HEK293T (cell line): ENCODE measurements at regions not wholly inside any gene's neighbourhood (a gene's known extent, or its start where the extent isn't known, plus 50 kb on each side); places are given as distances from the start of the nearest gene placed in this dataset.

Experiments used
- BHLHE40 ChIP-seq: fragments of 450-650 bp; IDR thresholded peaks from 2 replicates; pipeline ENCODE4 v1.6.1; 2016; ENCODE audit warnings: mild to moderate bottlenecking, moderate library complexity, borderline replicate concordance
- ELF4 ChIP-seq: fragments of 450-650 bp; IDR thresholded peaks from 2 replicates; pipeline ENCODE4 v1.6.1; 2017; ENCODE audit warnings: antibody characterized with exemption
- FOXA1 ChIP-seq: fragments of 450-650 bp; IDR thresholded peaks from 2 replicates; pipeline ENCODE4 v1.6.1; 2016; ENCODE audit warnings: mild to moderate bottlenecking
- FOXK2 ChIP-seq: fragments of 450-650 bp; IDR thresholded peaks from 2 replicates; pipeline ENCODE4 v1.6.1; 2016; ENCODE audit warnings: mild to moderate bottlenecking
- FOXM1 ChIP-seq: fragments of 450-650 bp; IDR thresholded peaks from 2 replicates; pipeline ENCODE4 v1.6.1; 2017; ENCODE audit warnings: mild to moderate bottlenecking, borderline replicate concordance
- LEF1 ChIP-seq: fragments of 450-650 bp; IDR thresholded peaks from 2 replicates; pipeline ENCODE4 v1.6.1; 2017; ENCODE audit warnings: mild to moderate bottlenecking, borderline replicate concordance
- SP1 ChIP-seq: fragments of 450-650 bp; IDR thresholded peaks from 2 replicates; pipeline ENCODE4 v1.6.1; 2017
- SUZ12 ChIP-seq: fragments of 450-650 bp; IDR thresholded peaks from 2 replicates; pipeline ENCODE4 v1.6.1; 2016; ENCODE audit warnings: mild to moderate bottlenecking
- TARDBP ChIP-seq: fragments of 450-650 bp; IDR thresholded peaks from 2 replicates; pipeline ENCODE4 v1.6.1; 2016
- TF ChIP-seq, protein P1 (sequence below): fragments of 450-650 bp; IDR thresholded peaks from 2 replicates; pipeline ENCODE4 v1.6.1; 2016

DNA sequence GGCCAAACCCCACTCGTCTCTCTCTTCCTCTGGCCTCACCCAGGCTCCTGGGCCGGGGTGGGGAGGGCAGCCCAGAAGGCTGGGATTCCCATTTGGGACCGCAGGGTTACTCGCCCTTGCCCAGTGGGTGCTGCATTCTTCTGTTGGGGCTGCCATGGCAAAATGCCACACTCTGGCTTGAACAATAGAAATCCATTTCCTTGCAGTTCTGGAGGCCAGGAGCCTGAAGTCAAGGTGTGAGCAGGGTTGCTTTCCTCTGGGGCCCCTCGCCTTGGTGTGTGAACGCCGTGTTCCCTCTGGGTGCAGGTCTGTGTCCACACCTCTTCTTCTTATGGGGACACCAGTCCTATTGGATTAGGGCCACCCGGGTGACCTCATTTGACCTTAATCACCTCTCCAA lies 105.8 kb upstream of the GSE1 start:
- TF ChIP-seq SP1 (no peak), ELF4 (no peak), TARDBP (no peak), FOXM1 (no peak), FOXA1 (no peak), LEF1 (no peak), SUZ12 (no peak), FOXK2 (no peak), BHLHE40 (no peak)
- TF ChIP-seq, protein P1, sequence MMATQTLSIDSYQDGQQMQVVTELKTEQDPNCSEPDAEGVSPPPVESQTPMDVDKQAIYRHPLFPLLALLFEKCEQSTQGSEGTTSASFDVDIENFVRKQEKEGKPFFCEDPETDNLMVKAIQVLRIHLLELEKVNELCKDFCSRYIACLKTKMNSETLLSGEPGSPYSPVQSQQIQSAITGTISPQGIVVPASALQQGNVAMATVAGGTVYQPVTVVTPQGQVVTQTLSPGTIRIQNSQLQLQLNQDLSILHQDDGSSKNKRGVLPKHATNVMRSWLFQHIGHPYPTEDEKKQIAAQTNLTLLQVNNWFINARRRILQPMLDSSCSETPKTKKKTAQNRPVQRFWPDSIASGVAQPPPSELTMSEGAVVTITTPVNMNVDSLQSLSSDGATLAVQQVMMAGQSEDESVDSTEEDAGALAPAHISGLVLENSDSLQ = no peak
